ENCODE measurements at regions not wholly inside any gene's neighbourhood (a gene's known extent, or its start where the extent isn't known, plus 50 kb on each side); places are given as distances from the start of the nearest gene placed in this dataset.

DNA sequence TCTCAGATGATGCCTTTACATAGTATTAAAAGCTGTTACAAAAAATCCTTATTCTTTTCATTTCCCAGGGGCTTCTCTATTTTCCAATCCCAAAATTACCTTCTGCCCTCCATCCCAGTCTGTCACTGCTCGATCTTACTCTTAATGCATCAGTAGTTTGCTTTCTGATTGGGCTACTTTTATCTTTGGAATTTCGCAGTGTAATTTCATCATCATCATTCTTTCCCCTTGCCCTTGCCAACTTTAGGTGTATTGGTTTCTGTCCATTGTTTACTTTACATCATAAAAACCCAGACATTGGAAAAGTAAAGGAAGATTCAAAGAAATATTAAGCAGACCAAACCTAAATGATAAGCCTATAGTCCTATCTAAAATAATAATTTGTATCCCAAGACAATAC, 457.2 kb downstream of the PIK3C3 start:
- Histone ChIP-seq H3K9me3 (ENCODE audit: insufficient read depth, low read depth, low read length) (peaks cover 26% of the 10 kb centered on the region), H3K9ac (ENCODE audit: low read depth, low read length) (no peak overlapping the region), H3K27me3 (ENCODE audit: insufficient read depth, low read length) (no peaks in the 10 kb centered on the region), H3K36me3 (ENCODE audit: insufficient read depth, low read length) (no peaks in the 10 kb centered on the region), H3K27ac (ENCODE audit: low read depth, low read length) (no peak overlapping the region), H3K4me1 (ENCODE audit: insufficient read depth, low read length) (no peaks in the 10 kb centered on the region; the same call in 1 of the 2 replicates), H3K4me3 (ENCODE audit: low read length) (no peak overlapping the region)
- WGBS: 90% methylated on average over 2 of the region's 2 CpGs

GRCh38 chr18:42412896-42413295, 457.9 kb downstream of the PIK3C3 start:
- no peak overlapping the region for H3K27ac ChIP-seq (ENCODE audit: low read depth, low read length)
- WGBS: 98% methylated on average over 2 of the region's 2 CpGs

DNA sequence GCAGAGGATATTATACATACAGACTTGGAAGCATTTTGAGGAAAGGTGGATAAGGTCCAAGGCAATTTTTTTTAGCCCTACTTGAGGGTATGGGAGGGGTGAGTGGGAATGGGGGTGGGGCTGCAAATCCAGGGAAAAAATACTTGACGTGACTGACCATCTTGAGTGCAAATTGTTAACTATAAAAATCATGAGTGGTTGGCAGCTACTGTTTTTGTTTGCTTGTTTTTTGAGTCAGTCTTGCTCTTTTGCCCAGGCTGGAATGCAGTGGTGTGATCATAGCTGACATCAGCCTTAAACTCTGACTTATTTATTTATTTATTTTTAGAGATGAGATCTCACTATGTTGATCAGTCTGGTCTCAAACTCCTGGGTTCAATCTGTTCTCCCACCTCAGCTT, 458.8 kb downstream of the PIK3C3 start:
- Histone ChIP-seq H3K27ac (ENCODE audit: low read depth, low read length) (no peak overlapping the region), H3K9me3 (ENCODE audit: insufficient read depth, low read depth, low read length) (peaks cover 11% of the 10 kb centered on the region), H3K9ac (ENCODE audit: low read depth, low read length) (no peak overlapping the region), H3K4me1 (ENCODE audit: insufficient read depth, low read length) (no peaks in the 10 kb centered on the region; the same call in 1 of the 2 replicates), H3K27me3 (ENCODE audit: insufficient read depth, low read length) (no peaks in the 10 kb centered on the region), H3K4me3 (ENCODE audit: low read length) (no peak overlapping the region), H3K36me3 (ENCODE audit: insufficient read depth, low read length) (no peaks in the 10 kb centered on the region)
- 95% methylated on average over 1 of the region's 1 CpG for WGBS

More at GRCh38 chr18:42412896-42413295, 457.9 kb downstream of the PIK3C3 start:
- no peak overlapping the region for H3K9ac ChIP-seq (ENCODE audit: low read depth, low read length)
- no peak overlapping the region for H3K4me3 ChIP-seq (ENCODE audit: low read length)
- H3K4me1 ChIP-seq (ENCODE audit: insufficient read depth, low read length): no peaks in the 10 kb centered on the region; the same call in 1 of the 2 replicates
- H3K27me3 ChIP-seq (ENCODE audit: insufficient read depth, low read length): no peaks in the 10 kb centered on the region
- H3K9me3 ChIP-seq (ENCODE audit: insufficient read depth, low read depth, low read length): peaks cover 21% of the 10 kb centered on the region
- no peaks in the 10 kb centered on the region for H3K36me3 ChIP-seq (ENCODE audit: insufficient read depth, low read length)

DNA sequence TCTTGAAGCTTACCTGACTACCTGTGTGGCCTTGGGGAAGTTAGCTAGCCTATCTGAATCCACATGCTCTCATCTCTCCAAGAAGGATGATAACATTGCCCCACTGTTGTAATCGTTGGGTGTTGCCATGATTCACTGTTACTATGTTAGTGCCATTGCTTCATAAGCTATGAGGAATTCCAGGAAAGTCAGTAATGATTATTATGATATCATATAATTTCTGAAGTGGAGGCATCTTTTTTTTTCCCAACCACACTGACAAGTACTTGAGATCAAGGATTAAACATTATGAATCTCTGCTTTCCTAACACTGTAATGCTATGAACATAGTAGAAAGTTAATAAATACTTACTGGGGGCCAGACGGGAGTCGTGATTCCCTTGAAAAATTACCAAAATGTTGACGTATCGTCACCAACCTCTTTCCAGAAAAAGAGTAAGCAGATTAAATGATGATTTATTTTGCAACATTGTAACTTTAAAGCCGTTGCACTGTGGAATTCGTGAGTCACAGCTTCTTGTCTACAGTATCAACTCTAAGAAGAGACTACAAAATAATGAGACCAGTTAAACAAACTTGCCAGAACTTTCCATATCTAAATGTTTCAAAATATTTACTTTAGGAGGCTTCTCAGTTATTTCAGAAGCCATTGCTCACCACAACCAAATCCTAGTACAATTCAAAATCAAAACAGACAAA, 459.9 kb downstream of the PIK3C3 start:
- H3K27me3 ChIP-seq (ENCODE audit: insufficient read depth, low read length): no peaks in the 10 kb centered on the region
- 0 out of 2 replicates have a peak, but pooled peaks cover 1% of the 10 kb centered on the region for H3K9me3 ChIP-seq (ENCODE audit: insufficient read depth, low read depth, low read length)
- WGBS: 94% methylated on average over 7 of the region's 7 CpGs

GRCh38 chr18:42417189-42417588, 462.2 kb downstream of the PIK3C3 start:
- H3K4me3 ChIP-seq (ENCODE audit: low read length): no peak overlapping the region
- H3K27me3 ChIP-seq (ENCODE audit: insufficient read depth, low read length): no peaks in the 10 kb centered on the region
- H3K9me3 ChIP-seq (ENCODE audit: insufficient read depth, low read depth, low read length): no peaks in the 10 kb centered on the region
- no peaks in the 10 kb centered on the region for H3K36me3 ChIP-seq (ENCODE audit: insufficient read depth, low read length)
- H3K4me1 ChIP-seq (ENCODE audit: insufficient read depth, low read length): no peaks in the 10 kb centered on the region; the same call in 1 of the 2 replicates
- WGBS: 95% methylated on average over 5 of the region's 5 CpGs
- H3K9ac ChIP-seq (ENCODE audit: low read depth, low read length): no peak overlapping the region
- H3K27ac ChIP-seq (ENCODE audit: low read depth, low read length): no peak overlapping the region

More for the DNA sequence above, 459.9 kb downstream of the PIK3C3 start:
- Histone ChIP-seq H3K36me3 (ENCODE audit: insufficient read depth, low read length) (no peaks in the 10 kb centered on the region), H3K9ac (ENCODE audit: low read depth, low read length) (no peak overlapping the region), H3K4me1 (ENCODE audit: insufficient read depth, low read length) (no peaks in the 10 kb centered on the region; the same call in 1 of the 2 replicates), H3K4me3 (ENCODE audit: low read length) (no peak overlapping the region), H3K27ac (ENCODE audit: low read depth, low read length) (no peak overlapping the region)

DNA sequence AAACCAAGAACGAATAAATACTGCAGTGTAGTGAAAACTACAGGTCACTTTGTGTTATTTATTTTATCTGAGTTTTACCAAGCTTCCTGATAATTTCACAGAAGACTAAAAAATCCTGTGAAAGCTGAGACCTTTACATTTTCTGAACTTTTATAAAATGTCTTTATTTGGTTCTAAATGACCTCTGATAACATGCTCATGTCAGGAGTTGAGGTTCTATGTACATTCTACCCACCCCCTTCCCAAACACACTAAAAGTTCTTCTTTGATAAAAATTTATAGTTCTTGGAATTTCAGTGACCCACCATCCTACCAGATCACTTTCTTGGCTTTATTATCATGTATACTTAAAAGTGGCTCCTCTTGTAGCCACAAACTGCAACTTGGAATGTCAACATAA, 463.1 kb downstream of the PIK3C3 start:
- H3K27ac ChIP-seq (ENCODE audit: low read depth, low read length): no peak overlapping the region
- H3K4me3 ChIP-seq (ENCODE audit: low read length): no peak overlapping the region
- H3K27me3 ChIP-seq (ENCODE audit: insufficient read depth, low read length): no peaks in the 10 kb centered on the region
- 89% methylated on average over 1 of the region's 1 CpG for WGBS
- no peaks in the 10 kb centered on the region for H3K9me3 ChIP-seq (ENCODE audit: insufficient read depth, low read depth, low read length)
- H3K4me1 ChIP-seq (ENCODE audit: insufficient read depth, low read length): no peaks in the 10 kb centered on the region; the same call in 1 of the 2 replicates
- H3K36me3 ChIP-seq (ENCODE audit: insufficient read depth, low read length): no peaks in the 10 kb centered on the region
- no peak overlapping the region for H3K9ac ChIP-seq (ENCODE audit: low read depth, low read length)

- H3K4me1 ChIP-seq (ENCODE audit: insufficient read depth, low read length): no peaks in the 10 kb centered on the region
- H3K27ac ChIP-seq (ENCODE audit: low read depth, low read length): no peak overlapping the region
- H3K4me3 ChIP-seq (ENCODE audit: low read length): no peak overlapping the region
- no peaks in the 10 kb centered on the region for H3K27me3 ChIP-seq (ENCODE audit: insufficient read depth, low read length)
- H3K36me3 ChIP-seq (ENCODE audit: insufficient read depth, low read length): no peaks in the 10 kb centered on the region
- H3K9me3 ChIP-seq (ENCODE audit: insufficient read depth, low read depth, low read length): no peaks in the 10 kb centered on the region
- no peak overlapping the region for H3K9ac ChIP-seq (ENCODE audit: low read depth, low read length)
Measured at GRCh38 chr18:42425025-42425424, 470.0 kb downstream of the PIK3C3 start.

- no peak overlapping the region for H3K27ac ChIP-seq (ENCODE audit: low read depth, low read length)
- H3K36me3 ChIP-seq (ENCODE audit: insufficient read depth, low read length): no peaks in the 10 kb centered on the region
- 83% methylated on average over 2 of the region's 2 CpGs for WGBS
Measured at GRCh38 chr18:42426496-42427015, 471.5 kb downstream of the PIK3C3 start.

GRCh38 chr18:42429196-42429595, 474.2 kb downstream of the PIK3C3 start:
- Histone ChIP-seq H3K27ac (ENCODE audit: low read depth, low read length) (no peak overlapping the region), H3K36me3 (ENCODE audit: insufficient read depth, low read length) (no peaks in the 10 kb centered on the region), H3K27me3 (ENCODE audit: insufficient read depth, low read length) (no peaks in the 10 kb centered on the region), H3K9ac (ENCODE audit: low read depth, low read length) (no peak overlapping the region), H3K9me3 (ENCODE audit: insufficient read depth, low read depth, low read length) (no peaks in the 10 kb centered on the region), H3K4me1 (ENCODE audit: insufficient read depth, low read length) (no peaks in the 10 kb centered on the region), H3K4me3 (ENCODE audit: low read length) (no peak overlapping the region)
- 88% methylated on average over 5 of the region's 5 CpGs for WGBS

More at GRCh38 chr18:42426496-42427015, 471.5 kb downstream of the PIK3C3 start:
- Histone ChIP-seq H3K4me3 (ENCODE audit: low read length) (no peak overlapping the region), H3K9me3 (ENCODE audit: insufficient read depth, low read depth, low read length) (no peaks in the 10 kb centered on the region), H3K9ac (ENCODE audit: low read depth, low read length) (no peak overlapping the region), H3K4me1 (ENCODE audit: insufficient read depth, low read length) (no peaks in the 10 kb centered on the region), H3K27me3 (ENCODE audit: insufficient read depth, low read length) (no peaks in the 10 kb centered on the region)

DNA sequence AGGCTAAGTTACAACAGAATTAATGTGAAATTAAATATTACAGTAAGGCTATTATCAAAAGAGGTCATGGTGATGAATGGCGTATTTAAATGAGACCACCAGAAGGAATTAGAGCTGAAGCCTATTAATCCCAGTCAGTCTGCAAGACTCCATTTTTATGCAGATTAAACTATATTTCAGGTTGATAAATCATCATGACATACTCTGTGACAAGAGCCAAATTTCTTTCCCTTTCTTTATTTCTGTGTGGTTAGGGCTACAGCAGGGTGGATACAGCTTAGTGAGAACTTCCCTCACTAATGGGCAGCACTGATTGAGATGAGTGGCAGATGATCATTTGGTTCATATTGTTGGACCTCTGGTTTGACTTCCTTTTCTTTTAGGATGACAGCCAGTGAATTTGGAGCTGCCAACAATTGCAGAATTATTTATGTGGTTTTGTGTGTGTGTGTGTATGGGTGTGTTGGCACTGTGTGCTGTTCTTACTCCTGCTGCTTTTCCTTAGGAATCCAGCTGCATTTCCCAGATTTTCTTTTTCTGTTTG, 481.3 kb downstream of the PIK3C3 start:
- 100% methylated on average over 1 of the region's 1 CpG for WGBS
- no peak overlapping the region for H3K9ac ChIP-seq (ENCODE audit: low read depth, low read length)
- H3K9me3 ChIP-seq (ENCODE audit: insufficient read depth, low read depth, low read length): no peaks in the 10 kb centered on the region
- H3K27ac ChIP-seq (ENCODE audit: low read depth, low read length): no peak overlapping the region
- no peaks in the 10 kb centered on the region for H3K27me3 ChIP-seq (ENCODE audit: insufficient read depth, low read length)
- H3K36me3 ChIP-seq (ENCODE audit: insufficient read depth, low read length): no peaks in the 10 kb centered on the region
- no peak overlapping the region for H3K4me3 ChIP-seq (ENCODE audit: low read length)
- no peaks in the 10 kb centered on the region for H3K4me1 ChIP-seq (ENCODE audit: insufficient read depth, low read length)

GRCh38 chr18:42437001-42437400, 482.0 kb downstream of the PIK3C3 start:
- over 99% methylated on average over 5 of the region's 5 CpGs for WGBS
- Histone ChIP-seq H3K9me3 (ENCODE audit: insufficient read depth, low read depth, low read length) (no peaks in the 10 kb centered on the region), H3K4me1 (ENCODE audit: insufficient read depth, low read length) (no peaks in the 10 kb centered on the region), H3K36me3 (ENCODE audit: insufficient read depth, low read length) (no peaks in the 10 kb centered on the region), H3K27ac (ENCODE audit: low read depth, low read length) (no peak overlapping the region), H3K4me3 (ENCODE audit: low read length) (no peak overlapping the region), H3K27me3 (ENCODE audit: insufficient read depth, low read length) (no peaks in the 10 kb centered on the region), H3K9ac (ENCODE audit: low read depth, low read length) (no peak overlapping the region)

Data from HUES64 (cell line).